Smooth muscle cell (in vitro differentiated cells): ENCODE measurements at regions not wholly inside any gene's neighbourhood (a gene's known extent, or its start where the extent isn't known, plus 50 kb on each side); places are given as distances from the start of the nearest gene placed in this dataset.
A peak's percentile ranks its signal among the peaks of the same experiment; 100 is the strongest.

Experiments used
- DNase-seq: peaks from one replicate; lab custom pipeline; 2025; ENCODE audit not compliant: unreplicated experiment; lab: John Stamatoyannopoulos, UW
- H2AFZ ChIP-seq: fragments of 200-600 bp; sonication (generic); 2 replicates; pipeline ENCODE4 v1.6.0; 2016; ENCODE audit warnings: antibody characterized with exemption, low read depth, mild to moderate bottlenecking
- H3F3A ChIP-seq: fragments of 200-600 bp; sonication (generic); 2 replicates; pipeline ENCODE4 v1.6.0; 2017; ENCODE audit warnings: antibody characterized with exemption, low read depth
- H3K27ac ChIP-seq: fragments of 200-600 bp; sonication (generic); 2 replicates; pipeline ENCODE4 v1.5.1; 2016; ENCODE audit warnings: low read depth, mild to moderate bottlenecking
- H3K27me3 ChIP-seq: fragments of 200-600 bp; sonication (generic); 2 replicates; pipeline ENCODE4 v1.6.1; 2016; ENCODE audit warnings: low read depth, mild to moderate bottlenecking
- H3K36me3 ChIP-seq: fragments of 200-600 bp; sonication (generic); 2 replicates; pipeline ENCODE4 v1.5.1; 2016; ENCODE audit warnings: low read depth
- H3K4me1 ChIP-seq: fragments of 200-600 bp; sonication (generic); 2 replicates; pipeline ENCODE4 v1.5.1; 2016; ENCODE audit warnings: low read depth
- H3K4me2 ChIP-seq: fragments of 200-600 bp; sonication (generic); 2 replicates; pipeline ENCODE4 v1.6.0; 2016; ENCODE audit warnings: mild to moderate bottlenecking
- H3K4me3 ChIP-seq: fragments of 200-600 bp; sonication (generic); 2 replicates; pipeline ENCODE4 v1.5.1; 2016; ENCODE audit warnings: mild to moderate bottlenecking
- H3K79me2 ChIP-seq: fragments of 200-600 bp; sonication (generic); 2 replicates; pipeline ENCODE4 v1.6.0; 2016; ENCODE audit warnings: low read depth, mild to moderate bottlenecking
- H3K9ac ChIP-seq: fragments of 200-600 bp; sonication (generic); 2 replicates; pipeline ENCODE4 v1.6.0; 2016; ENCODE audit warnings: low read depth
- H3K9me3 ChIP-seq: fragments of 200-600 bp; sonication (generic); replicated peaks from 2 replicates; pipeline ENCODE4 v1.5.1; 2016; ENCODE audit warnings: low read depth
- H4K20me1 ChIP-seq: fragments of 200-600 bp; sonication (generic); 2 replicates; pipeline ENCODE4 v1.6.0; 2016; ENCODE audit warnings: low read depth
- CTCF ChIP-seq: fragments of 200-600 bp; sonication (generic); IDR thresholded peaks from 2 replicates; pipeline ENCODE4 v1.5.1; 2017; ENCODE audit warnings: borderline replicate concordance, mild to moderate bottlenecking, antibody characterized with exemption; ENCODE audit not compliant: insufficient read depth, poor library complexity, severe bottlenecking
- WGBS: methylation state at CpG from one replicate; pipeline ENCODE4 v1.1.7; 2016; ENCODE audit warnings: low lambda C conversion rate; 5-methylcytosine and 5-hydroxymethylcytosine counted together

DNA sequence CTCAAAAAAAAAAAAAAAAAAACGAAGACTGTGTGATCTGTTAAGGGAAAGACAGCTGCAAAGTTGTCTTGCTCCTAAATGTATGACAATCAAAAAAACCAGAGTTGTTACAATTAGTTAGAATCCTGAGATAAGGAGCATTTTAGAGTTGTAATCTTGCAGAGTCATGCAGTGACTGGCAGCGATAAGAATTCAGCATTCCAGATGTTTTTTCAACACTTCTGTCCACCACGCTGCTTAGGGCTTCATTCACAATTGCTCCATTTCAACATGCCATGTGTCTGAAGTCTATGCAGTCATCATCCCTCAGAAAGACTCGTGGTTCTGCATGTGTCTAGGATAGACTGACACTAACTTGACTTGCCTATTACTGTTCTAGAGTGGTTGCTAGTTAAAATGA is 102.4 kb upstream of the BACE2 start:
- Histone ChIP-seq H3K27me3 (no peaks in the 10 kb centered on the region), H3K27ac (no peak overlapping the region), H3K4me1 (no peaks in the 10 kb centered on the region), H3K9ac (no peak overlapping the region), H2AFZ (no peak overlapping the region), H3K36me3 (no peaks in the 10 kb centered on the region), H3K9me3 (no peaks in the 10 kb centered on the region), H3F3A (no peaks in the 10 kb centered on the region), H3K79me2 (no peaks in the 10 kb centered on the region), H4K20me1 (no peaks in the 10 kb centered on the region), H3K4me3 (no peak overlapping the region), H3K4me2 (no peak overlapping the region)
- WGBS, result 23% methylated on average over 4 of the region's 4 CpGs
- DNase-seq, result no peak
- no peak for TF ChIP-seq CTCF

GRCh38 chr21:41066086-41066938 is 101.6 kb upstream of the BACE2 start:
- Histone ChIP-seq H3F3A (no peaks in the 10 kb centered on the region), H3K4me3 (no peak overlapping the region), H3K79me2 (no peaks in the 10 kb centered on the region), H3K36me3 (no peaks in the 10 kb centered on the region), H2AFZ (no peak overlapping the region), H3K27me3 (no peaks in the 10 kb centered on the region), H3K9ac (no peak overlapping the region), H3K4me2 (no peak overlapping the region), H3K4me1 (no peaks in the 10 kb centered on the region), H3K9me3 (no peaks in the 10 kb centered on the region), H3K27ac (no peak overlapping the region), H4K20me1 (no peaks in the 10 kb centered on the region)
- WGBS, result 94% methylated on average over 16 of the region's 16 CpGs
- no peak for DNase-seq
- no peak for TF ChIP-seq CTCF

DNA sequence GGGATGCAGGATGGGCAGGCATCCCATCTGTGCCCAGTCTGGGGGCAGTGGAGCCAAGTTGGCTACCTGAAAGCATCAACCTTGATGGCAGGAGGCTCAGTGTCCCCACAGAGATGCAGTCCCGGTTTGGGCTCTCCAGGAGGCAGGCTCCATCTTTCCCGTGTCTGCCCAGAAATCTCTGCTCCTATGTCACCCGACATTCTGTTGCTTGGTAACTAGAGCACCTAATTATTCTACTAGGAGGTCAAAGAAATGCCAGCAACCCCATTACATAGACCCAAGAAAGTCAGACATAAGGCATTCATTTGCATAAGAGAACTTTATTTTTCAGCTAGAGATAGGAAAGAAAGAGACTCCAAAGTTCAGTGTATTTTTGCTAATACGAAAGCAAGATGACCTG is 100.3 kb upstream of the BACE2 start:
- Histone ChIP-seq H4K20me1 (no peaks in the 10 kb centered on the region), H3K4me3 (no peak overlapping the region), H2AFZ (no peak overlapping the region), H3K4me1 (no peaks in the 10 kb centered on the region), H3K9ac (no peak overlapping the region), H3K9me3 (no peaks in the 10 kb centered on the region), H3F3A (no peaks in the 10 kb centered on the region), H3K4me2 (no peak overlapping the region), H3K27me3 (no peaks in the 10 kb centered on the region), H3K79me2 (no peaks in the 10 kb centered on the region), H3K27ac (no peak overlapping the region), H3K36me3 (no peaks in the 10 kb centered on the region)
- no peak for TF ChIP-seq CTCF
- WGBS, result 89% methylated on average over 4 of the region's 4 CpGs
- DNase-seq, result no peak

DNA sequence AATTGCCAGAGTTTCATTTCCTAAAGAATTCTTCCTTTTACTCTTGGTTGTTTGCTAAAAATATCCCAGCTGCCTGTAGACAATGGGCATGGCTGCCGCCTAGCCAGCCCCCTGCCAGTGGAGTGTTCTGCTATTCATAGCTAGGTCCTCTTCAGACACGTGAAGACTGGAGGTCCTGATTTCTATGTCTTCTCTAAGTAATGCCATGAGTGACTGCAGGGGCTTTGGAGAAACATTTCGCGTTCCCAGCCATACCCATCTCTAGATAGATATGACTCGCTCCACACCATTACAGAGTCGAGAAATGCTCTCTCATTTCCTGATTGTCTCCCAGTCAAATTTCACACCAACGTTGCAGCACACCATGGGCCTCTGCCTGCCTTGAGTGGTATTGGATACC is 99.5 kb upstream of the BACE2 start:
- no peak for DNase-seq
- Histone ChIP-seq H2AFZ (peak overlapping the region; percentile 80), H3K79me2 (no peaks in the 10 kb centered on the region), H3K4me1 (no peaks in the 10 kb centered on the region), H3K4me3 (peak overlapping the region; percentile 36), H3K27me3 (no peaks in the 10 kb centered on the region), H3F3A (no peaks in the 10 kb centered on the region), H4K20me1 (no peaks in the 10 kb centered on the region), H3K36me3 (no peaks in the 10 kb centered on the region), H3K9me3 (no peaks in the 10 kb centered on the region), H3K4me2 (peak overlapping the region; percentile 76), H3K9ac (no peak overlapping the region), H3K27ac (no peak overlapping the region)
- no peak for TF ChIP-seq CTCF
- 43% methylated on average over 7 of the region's 7 CpGs for WGBS
